ENCODE measurements at regions not wholly inside any gene's neighbourhood (a gene's known extent, or its start where the extent isn't known, plus 50 kb on each side); places are given as distances from the start of the nearest gene placed in this dataset.

DNA sequence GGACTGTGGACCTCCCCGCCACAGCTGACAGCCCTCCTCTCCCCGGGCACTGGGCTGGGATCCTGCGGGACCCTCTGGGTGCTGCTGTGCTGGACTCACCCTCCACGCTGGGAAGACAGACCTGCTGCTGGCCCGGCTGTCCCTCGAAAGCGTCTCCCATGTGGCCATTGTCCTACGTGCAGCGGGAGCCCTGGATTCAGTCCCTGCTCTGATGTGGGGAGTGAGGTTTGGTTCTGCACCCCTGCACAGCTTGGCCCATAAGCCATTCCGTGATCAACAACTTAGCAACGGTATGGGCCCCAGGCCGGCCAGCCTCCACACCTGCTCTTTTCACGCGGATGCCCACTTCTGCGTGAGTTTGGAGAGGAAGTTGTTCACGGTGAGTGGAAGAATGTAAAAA lies 195.2 kb downstream of the TEX29 start:
- DNase-seq (ENCODE audit: low read depth in 1 of 2, low spot score in 1 of 2), result no peak
- in situ Hi-C loops (cut with HindIII; ENCODE audit: low pct_unique_long_range_greater_than_20kb, low sequenced_read_pairs), result no loop called here
- no peak for TF ChIP-seq JUND (IDR thresholded peaks at IDR 0.05; ENCODE audit: low read depth)

DNA sequence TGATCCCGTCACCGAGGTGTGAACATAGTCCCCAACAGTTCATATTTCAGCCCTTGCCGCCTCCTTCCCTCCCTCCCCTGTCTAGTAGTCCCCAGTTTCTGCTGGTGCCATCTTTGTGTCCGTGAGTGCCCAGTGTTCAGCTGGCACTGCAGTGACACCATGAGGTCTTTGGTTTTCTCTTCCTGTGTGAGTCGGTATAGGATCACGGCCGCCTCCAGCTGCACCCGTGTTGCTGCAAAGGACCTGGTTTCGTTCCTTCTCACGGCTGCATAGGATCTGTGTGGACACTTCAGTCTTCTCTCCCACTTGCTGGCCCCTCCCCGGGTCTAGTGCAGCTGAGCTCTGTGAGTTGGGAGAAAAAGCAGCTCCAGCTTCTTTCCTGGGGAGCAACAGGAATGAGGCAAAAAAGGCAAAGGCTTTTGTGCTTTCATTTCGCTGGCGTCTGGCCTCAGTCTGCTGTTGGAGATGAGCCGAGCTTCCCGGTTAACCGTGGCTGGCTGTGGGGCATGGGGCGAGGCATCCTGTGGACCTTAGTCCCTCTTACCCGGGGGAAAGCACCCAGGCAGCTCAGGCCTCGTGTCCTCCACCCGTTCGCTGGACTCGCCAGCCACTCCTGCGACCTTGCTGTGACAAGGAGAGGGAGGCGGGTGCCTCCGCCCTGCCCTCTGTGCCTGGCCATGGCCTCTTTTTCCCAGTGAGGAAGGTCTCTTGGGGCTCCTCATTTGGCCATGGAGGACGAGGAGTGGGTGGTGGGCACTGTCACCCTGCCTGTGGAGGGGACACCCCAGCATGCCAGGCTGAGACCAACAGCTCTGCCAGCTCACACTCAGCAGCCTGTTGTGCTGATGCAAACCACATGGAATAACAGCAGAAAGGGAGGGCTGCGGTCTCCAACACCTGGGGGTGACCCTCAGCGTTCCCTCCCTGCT lies 196.5 kb downstream of the TEX29 start:
- TF ChIP-seq JUND (IDR thresholded peaks at IDR 0.05; ENCODE audit: low read depth), result no peak
- peak; percentile 28 to 39 for DNase-seq (ENCODE audit: low read depth in 1 of 2, low spot score in 1 of 2)
- in situ Hi-C loops (cut with HindIII; ENCODE audit: low pct_unique_long_range_greater_than_20kb, low sequenced_read_pairs), result no loop called here

DNA sequence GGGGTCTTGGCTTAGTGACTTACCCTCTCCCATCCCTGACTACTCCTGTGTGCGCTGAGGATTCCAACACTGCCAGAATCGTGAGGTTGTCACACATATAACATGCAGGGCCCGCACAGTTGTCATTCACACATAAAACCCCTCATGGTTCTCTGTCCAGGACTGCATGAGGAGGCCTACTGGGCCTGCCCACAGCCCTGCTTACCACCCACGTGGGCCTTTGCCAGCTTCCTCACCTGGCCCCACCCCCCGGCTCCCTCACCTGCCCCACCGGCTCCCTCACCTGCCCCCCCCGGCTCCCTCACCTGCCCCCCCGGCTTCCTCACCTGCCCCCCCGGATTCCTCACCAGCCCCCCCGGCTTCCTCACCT lies 197.2 kb downstream of the TEX29 start:
- in situ Hi-C loops (cut with HindIII; ENCODE audit: low pct_unique_long_range_greater_than_20kb, low sequenced_read_pairs), result no loop called here

GRCh38 chr13:111518161-111518792 lies 197.8 kb downstream of the TEX29 start:
- no peak for TF ChIP-seq JUND (IDR thresholded peaks at IDR 0.05; ENCODE audit: low read depth)
- DNase-seq (ENCODE audit: low read depth in 1 of 2, low spot score in 1 of 2), result peak in 1 of 2 experiments; percentile 47

More for the DNA sequence above, 197.2 kb downstream of the TEX29 start:
- DNase-seq (ENCODE audit: low read depth in 1 of 2, low spot score in 1 of 2), result no peak
- TF ChIP-seq JUND (IDR thresholded peaks at IDR 0.05; ENCODE audit: low read depth), result no peak

GRCh38 chr13:111519041-111519440 lies 198.6 kb downstream of the TEX29 start:
- TF ChIP-seq JUND (IDR thresholded peaks at IDR 0.05; ENCODE audit: low read depth), result no peak
- in situ Hi-C loops (cut with HindIII; ENCODE audit: low pct_unique_long_range_greater_than_20kb, low sequenced_read_pairs), result no loop called here

More at GRCh38 chr13:111518161-111518792, 197.8 kb downstream of the TEX29 start:
- in situ Hi-C loops (cut with HindIII; ENCODE audit: low pct_unique_long_range_greater_than_20kb, low sequenced_read_pairs), result no loop called here

DNA sequence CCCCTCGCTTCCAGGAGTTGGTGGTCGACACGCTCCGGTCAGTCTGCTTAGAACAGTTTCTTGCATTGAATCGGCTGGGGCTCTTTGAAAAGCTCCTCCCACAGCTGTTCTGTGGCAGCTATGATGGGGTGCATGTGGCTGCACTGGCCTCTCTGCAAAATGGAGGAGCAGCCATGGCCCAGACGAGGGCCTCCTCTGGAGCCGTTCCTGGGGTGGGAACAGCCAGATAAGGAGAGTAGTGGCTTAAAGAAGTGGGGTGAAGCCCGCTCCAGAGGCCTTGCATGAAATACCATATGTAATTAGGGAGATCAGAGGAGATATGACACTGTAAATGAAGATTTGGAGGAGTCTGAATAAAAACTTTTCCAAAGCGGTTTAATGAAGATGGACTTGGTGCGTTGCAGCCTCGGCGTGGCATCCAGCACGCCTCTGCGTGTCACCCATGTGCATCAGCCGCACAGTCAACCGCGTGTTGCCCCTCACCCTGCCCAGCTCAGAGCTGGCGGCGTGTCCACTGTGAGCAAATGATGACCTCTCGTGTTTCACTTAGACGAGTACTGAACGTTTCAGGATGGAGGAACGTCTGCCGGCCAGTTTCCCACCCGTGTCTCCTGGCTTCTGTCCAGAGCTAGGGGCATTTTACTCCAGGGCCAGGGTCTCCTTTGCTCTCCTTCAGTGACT lies 199.2 kb downstream of the TEX29 start:
- DNase-seq (ENCODE audit: low read depth in 1 of 2, low spot score in 1 of 2), result no peak
- no peak for TF ChIP-seq JUND (IDR thresholded peaks at IDR 0.05; ENCODE audit: low read depth)
- in situ Hi-C loops (cut with HindIII; ENCODE audit: low pct_unique_long_range_greater_than_20kb, low sequenced_read_pairs), result no loop called here

More at GRCh38 chr13:111519041-111519440, 198.6 kb downstream of the TEX29 start:
- DNase-seq (ENCODE audit: low read depth in 1 of 2, low spot score in 1 of 2), result no peak

- TF ChIP-seq JUND (IDR thresholded peaks at IDR 0.05; ENCODE audit: low read depth), result no peak
- in situ Hi-C loops (cut with HindIII; ENCODE audit: low pct_unique_long_range_greater_than_20kb, low sequenced_read_pairs), result no loop called here
- no peak for DNase-seq (ENCODE audit: low read depth in 1 of 2, low spot score in 1 of 2)
Observed at GRCh38 chr13:111521030-111521429, 200.6 kb downstream of the TEX29 start.

- no peak for DNase-seq (ENCODE audit: low read depth in 1 of 2, low spot score in 1 of 2)
- no peak for TF ChIP-seq JUND (IDR thresholded peaks at IDR 0.05; ENCODE audit: low read depth)
- in situ Hi-C loops (cut with HindIII; ENCODE audit: low pct_unique_long_range_greater_than_20kb, low sequenced_read_pairs), result no loop called here
Observed at GRCh38 chr13:111521691-111522229, 201.3 kb downstream of the TEX29 start.

DNA sequence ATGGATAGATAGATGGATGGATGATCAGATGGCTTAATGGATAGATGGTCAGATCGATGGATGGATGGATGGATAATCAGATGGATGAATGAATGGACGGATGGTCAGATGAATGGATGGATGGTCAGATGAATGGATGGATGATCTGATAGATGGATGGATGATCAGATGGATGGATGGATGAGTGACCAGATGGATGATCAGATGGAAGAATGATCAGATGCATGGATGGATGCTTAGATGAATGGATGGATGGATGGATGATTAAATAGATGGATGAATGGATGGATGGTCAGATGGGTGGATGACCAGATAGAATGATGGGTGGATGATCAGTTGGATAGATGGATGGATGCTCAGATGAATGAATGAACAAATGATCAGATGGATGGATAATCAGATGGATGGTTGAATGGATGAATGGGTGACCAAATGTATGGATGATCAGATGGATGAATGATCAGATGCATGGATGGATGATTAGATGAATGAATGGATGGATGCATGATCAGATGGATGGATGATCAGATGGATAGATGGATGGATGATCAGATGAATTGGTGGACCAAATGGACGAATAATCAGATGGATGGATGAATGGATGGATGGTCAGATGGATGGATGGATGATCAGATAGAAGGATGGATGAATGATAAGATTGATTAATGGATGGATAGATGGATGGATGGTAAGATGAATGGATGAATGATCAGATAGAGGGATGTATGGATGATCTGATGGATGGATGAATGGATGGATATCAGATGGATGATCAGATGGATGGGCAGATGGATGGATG lies 205.1 kb downstream of the TEX29 start:
- in situ Hi-C loops (cut with HindIII; ENCODE audit: low pct_unique_long_range_greater_than_20kb, low sequenced_read_pairs), result no loop called here
- TF ChIP-seq JUND (IDR thresholded peaks at IDR 0.05; ENCODE audit: low read depth), result no peak

GRCh38 chr13:111526922-111527321 lies 206.5 kb downstream of the TEX29 start:
- no peak for DNase-seq (ENCODE audit: low read depth in 1 of 2, low spot score in 1 of 2)
- TF ChIP-seq JUND (IDR thresholded peaks at IDR 0.05; ENCODE audit: low read depth), result no peak
- in situ Hi-C loops (cut with HindIII; ENCODE audit: low pct_unique_long_range_greater_than_20kb, low sequenced_read_pairs), result no loop called here

More for the DNA sequence above, 205.1 kb downstream of the TEX29 start:
- DNase-seq (ENCODE audit: low read depth in 1 of 2, low spot score in 1 of 2), result no peak

DNA sequence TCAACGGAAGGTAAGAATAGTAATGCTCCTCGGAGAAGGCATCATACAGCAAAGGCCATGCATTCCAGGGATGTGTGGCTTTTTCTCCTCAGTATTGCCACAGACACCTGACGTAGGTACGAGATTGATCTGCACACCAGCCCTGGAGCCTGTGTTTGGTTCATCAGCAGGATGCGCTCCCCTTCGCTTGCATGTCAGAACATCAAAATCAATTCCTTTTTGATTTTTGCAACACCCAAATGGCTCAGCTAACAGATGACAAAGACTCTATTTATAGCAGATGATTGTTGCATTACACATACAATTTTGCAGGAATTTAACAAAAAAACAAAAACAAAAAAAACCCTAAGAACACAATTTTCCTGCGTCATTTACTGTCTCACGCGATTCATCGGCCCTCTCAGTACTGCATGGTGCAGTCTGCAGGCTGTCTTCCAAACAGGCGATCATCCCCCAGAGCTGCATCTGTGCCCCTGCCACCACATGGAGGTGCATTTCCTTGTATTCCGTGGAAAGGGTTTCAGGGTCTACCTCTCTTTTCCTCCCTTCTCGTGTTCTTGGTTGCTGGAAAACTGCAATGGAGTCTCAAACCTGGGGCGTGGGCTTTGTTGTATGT lies 207.3 kb downstream of the TEX29 start:
- in situ Hi-C loops (cut with HindIII; ENCODE audit: low pct_unique_long_range_greater_than_20kb, low sequenced_read_pairs), result no loop called here
- DNase-seq (ENCODE audit: low read depth in 1 of 2, low spot score in 1 of 2), result no peak

More for the DNA sequence above, 207.3 kb downstream of the TEX29 start:
- TF ChIP-seq JUND (IDR thresholded peaks at IDR 0.05; ENCODE audit: low read depth), result no peak

Data from T47D (cell line).